HG03097 (cell line): ENCODE measurements at regions not wholly inside any gene's neighbourhood (a gene's known extent, or its start where the extent isn't known, plus 50 kb on each side); places are given as distances from the start of the nearest gene placed in this dataset.
"Not testable (repeated sequence)": the region's sequence is repeated elsewhere in the genome, so short reads cannot be mapped to it uniquely, and the experiment has no call there.

Source experiments
- ATAC-seq: cut with Tn5 transposase; IDR thresholded peaks from one replicate; pipeline ENCODE4 v1.9.1; 2021; ENCODE audit not compliant: unreplicated experiment, low FRiP score

DNA sequence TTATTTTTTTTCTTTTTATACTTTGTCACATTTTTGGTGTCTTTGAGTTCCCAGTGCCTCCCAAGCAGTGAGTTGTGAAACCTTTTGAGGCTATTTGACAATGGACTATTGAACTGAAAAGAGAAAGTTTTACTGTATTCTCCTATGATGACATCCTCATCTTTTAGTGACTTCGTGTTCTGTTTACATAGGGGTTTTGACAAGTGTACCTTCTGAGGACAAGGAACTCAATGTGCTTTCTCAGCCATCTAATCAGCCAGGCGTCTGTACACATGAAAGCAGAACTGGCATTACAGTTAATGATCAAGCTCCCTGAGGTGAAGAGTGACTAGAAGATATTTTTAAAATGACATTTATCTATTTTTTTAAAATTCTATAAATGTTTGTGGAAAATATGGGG lies 175.5 kb downstream of the ANXA1 start:
- no peak for ATAC-seq

DNA sequence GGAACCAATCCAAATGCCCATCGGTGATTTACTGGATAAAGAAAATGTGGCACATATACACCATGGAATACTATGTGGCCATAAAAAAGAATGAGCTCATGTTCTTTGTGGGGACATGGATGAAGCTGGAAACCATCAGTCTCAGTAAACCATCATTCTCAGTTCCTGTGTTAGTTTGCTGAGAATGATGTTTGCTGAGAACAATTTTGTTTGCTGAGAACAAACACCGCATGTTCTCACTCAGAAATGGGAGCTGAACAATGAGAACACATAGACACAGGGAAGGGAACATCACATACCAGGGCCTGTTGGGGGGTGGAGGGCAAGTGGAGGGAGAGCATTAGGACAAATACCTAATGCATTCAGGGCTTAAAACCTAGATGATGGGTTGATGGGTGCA lies 185.5 kb downstream of the ANXA1 start:
- not testable (repeated sequence) for ATAC-seq

GRCh38 chr9:73344060-73344459 lies 192.4 kb downstream of the ANXA1 start:
- no peak for ATAC-seq

DNA sequence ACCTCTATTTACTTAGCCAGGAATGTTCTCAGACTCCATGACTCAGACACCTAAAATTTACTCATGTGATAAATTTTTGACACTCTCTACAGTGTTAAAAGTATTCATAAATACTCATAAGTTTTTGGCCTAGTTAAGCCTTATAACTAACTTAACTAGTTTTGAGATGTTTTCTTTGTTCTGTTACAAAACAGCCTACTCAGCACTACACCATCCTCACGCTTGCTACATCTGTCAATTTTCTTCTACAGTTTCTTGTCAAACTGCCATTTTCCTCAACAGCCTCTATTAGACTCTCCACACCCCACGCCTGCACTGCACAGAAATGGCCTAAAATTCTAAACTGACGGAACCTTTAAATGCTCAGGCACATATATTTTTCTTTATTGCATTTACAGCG lies 195.5 kb downstream of the ANXA1 start:
- ATAC-seq: no peak

DNA sequence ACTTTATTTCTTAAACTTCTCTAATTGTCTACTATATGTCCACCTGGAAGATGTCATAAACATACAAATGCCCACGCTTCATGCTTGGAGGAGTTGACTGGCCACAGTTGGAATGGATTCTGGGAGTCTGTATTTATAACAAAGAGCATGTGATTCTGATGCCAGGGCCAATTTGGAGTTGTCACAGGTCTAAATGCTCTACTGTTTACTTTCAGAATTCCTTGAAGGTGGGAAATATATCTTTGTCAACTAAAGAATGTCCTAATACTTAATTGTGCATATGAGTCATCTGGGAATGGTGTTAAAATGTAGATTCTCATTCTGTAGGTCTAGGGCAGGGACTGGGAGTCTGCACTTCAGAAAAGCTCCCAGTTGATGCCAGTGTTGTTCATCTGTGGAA lies 196.1 kb downstream of the ANXA1 start:
- ATAC-seq: no peak

DNA sequence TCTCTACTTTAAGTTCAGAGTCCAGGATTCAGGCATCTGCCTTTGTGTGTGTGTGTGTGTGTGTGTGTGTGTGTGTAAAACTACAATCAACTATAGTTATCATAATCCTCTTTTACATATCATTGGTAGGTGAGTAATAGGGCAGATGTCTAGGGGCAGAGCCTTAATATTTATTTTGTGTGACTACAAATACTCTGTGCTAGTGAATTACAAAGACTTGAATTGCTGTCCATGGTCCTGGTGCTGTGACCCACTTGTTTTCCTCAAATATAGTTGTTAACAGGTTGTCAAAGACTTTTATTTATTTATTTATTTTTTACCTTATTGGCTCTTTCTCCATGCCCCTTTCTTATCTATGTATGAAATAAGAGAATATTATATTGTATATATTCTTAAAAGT lies 196.8 kb downstream of the ANXA1 start:
- ATAC-seq: no peak

DNA sequence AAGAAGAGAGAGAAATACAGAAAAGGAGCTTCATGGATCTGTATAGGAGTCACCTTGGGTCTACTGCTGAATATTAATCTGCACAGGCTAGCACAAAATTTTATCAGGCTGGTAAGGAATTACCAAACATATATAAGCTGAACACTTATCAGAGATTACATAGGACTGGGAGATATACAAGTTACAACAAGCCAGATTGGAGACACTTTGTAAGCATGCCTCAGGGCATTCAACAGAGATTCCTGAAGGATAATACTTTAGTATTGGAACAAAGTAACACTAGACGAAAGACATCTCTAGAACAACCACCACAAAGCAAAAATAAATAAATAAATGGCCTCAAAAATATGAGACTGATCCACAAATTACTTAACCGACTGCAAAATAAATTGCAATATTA lies 197.8 kb downstream of the ANXA1 start:
- no peak for ATAC-seq

GRCh38 chr9:73357607-73358006 lies 205.9 kb downstream of the ANXA1 start:
- ATAC-seq: no peak

DNA sequence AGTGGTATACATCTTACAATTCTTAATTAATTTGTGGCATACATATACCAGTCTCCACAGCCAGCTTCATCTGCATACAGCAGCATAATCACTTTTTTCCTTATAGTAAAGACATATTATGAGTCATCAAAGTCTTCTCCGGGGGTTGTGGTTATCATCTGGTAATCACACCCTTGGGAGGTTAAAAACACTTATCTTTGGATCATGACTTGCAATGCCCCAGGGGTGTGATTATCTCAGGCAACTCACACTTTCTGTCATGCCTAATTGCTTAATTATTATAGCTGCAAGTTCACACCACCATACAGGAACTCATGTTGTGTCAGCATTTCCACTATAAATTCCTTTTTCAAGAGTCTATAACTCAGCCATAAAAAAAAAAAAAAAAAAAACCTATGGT lies 218.4 kb downstream of the ANXA1 start:
- ATAC-seq: no peak

GRCh38 chr9:73371801-73372200 lies 220.1 kb downstream of the ANXA1 start:
- ATAC-seq: no peak

- ATAC-seq: no peak
Observed at GRCh38 chr9:73380411-73380810, 228.7 kb downstream of the ANXA1 start.

- no peak for ATAC-seq
Observed at GRCh38 chr9:73402081-73403028, 250.7 kb downstream of the ANXA1 start.

DNA sequence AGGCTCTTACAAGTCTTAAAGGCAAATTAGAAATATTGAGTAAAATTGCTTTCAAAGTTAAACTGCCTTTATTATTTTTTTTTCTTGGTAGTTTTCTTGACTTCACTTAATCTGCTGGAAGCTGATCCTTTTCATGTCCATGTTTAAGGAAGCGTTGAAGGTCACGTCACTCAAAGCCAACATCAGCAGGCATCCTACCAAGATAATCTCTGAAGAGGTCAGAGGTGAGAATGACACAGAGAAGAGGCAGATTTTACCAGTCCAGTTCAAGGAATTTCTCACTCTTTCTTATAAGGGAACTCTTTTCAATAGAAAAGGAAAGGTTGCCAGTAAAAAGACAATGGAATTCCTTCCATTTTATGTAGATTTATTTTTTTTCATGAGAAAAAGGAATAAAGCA lies 259.8 kb downstream of the ANXA1 start:
- ATAC-seq: no peak

DNA sequence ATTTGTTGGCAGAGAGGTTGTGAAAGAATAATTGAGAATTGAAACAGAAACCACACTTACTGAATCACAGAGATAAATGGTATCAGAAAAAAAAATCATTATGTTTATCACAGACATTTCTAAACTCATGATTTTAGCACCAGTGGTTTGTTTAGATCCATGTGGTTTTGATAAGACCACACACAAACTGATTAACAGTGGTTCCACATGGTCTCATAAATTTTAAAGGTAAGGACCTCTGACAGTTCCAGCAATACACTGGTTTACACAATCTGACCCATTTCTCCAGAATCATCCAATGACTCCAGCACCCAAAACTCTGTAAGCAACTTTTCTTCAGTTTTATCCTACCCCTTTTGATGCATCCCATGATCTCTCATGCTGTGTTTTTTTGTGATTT lies 261.2 kb downstream of the ANXA1 start:
- ATAC-seq: no peak

DNA sequence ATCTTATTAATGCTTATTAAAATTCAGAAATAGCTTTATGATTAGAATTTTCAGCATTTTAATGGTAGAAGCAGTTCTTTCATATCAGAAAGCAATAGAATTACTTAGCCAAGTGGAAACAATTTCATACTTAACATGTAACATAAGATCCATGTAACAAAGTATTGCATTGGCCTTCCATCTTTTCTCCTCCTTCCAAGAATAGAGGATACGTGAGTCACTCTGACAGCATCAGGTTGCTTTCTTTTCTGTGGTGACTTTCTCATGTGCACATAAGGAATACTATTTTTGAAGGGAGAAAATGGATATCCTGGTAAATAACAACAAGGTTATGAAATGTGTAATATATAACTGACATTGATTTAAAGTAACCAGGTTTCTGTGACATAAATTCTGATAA lies 272.2 kb downstream of the ANXA1 start:
- no peak for ATAC-seq

DNA sequence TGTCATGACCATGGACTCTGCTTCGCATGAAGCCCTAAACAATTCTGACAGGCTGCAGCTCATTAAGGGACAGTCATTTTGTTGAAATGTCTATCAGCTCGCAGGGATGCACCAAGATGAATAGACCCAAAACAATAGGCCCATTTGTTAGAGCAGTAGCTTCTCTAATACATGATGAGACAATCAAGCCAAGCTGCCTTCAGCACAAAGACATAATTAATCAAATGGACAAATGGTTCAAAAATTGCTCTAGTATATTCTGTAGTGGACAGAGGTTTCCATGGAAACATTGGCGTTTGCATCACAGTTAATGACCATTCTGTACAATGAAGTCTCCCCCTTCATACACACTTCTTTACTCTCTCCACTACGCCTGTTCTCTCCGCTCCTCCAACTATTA lies 274.6 kb downstream of the ANXA1 start:
- ATAC-seq: no peak

DNA sequence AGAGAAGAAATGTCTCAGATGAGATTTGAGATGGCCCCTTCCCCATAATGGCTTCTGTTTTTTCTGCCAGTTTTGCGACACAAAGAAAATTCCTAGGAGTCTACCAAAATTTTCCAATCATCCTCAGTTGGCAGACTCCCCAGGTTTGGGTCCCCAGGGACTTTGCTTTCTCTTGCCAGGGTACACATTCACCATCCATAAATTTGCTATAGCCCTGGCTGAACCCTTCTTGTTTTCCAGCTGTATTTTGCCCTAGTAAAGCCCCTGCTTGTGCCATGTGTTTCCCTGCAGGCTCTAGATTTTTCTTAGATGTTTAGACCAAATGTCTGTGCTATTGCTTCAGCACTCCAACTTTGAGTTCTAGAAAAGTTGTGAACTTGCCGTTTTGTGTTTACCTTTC lies 283.2 kb downstream of the ANXA1 start:
- ATAC-seq: no peak

DNA sequence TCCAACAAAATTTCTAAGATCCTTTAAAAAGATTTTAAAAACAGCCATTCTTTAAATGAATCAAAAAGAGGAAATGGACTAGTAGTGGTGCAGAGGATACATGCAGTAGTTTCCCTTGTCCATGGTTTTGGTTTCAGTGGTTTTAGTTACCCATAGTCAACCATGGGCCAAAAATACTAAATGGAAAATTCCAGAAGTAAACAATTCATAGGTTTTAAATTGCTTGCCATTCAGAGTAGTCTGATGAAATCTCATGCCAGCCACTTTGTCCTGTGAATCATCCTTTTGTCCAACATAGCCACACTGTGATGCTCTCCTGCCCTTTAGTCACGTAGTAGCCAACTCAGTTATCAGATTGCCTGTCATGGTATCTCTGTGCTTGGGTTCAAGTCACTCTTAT lies 286.1 kb downstream of the ANXA1 start:
- ATAC-seq: peak; percentile 74

- ATAC-seq: not testable (repeated sequence)
Observed at GRCh38 chr9:73439839-73440238, 288.2 kb downstream of the ANXA1 start.

DNA sequence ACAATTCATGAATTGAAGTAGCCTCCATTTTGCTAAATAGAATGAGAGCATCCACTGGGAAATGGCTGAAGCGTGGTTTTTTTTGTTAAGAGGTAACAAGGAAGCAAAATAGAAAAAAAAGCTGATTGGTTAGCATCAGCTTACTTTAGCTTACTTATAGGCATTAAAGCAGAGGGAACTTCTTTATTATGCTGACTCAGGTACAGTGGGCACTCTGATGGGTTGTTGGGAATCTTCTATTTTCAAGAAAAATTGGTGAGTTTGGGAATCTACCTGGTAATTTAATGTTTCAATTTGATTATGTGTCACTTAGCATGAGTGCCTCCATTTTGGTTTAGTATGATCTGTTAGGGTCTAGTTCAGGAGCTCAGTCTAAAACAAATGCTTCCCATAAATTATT lies 289.6 kb downstream of the ANXA1 start:
- ATAC-seq: no peak

DNA sequence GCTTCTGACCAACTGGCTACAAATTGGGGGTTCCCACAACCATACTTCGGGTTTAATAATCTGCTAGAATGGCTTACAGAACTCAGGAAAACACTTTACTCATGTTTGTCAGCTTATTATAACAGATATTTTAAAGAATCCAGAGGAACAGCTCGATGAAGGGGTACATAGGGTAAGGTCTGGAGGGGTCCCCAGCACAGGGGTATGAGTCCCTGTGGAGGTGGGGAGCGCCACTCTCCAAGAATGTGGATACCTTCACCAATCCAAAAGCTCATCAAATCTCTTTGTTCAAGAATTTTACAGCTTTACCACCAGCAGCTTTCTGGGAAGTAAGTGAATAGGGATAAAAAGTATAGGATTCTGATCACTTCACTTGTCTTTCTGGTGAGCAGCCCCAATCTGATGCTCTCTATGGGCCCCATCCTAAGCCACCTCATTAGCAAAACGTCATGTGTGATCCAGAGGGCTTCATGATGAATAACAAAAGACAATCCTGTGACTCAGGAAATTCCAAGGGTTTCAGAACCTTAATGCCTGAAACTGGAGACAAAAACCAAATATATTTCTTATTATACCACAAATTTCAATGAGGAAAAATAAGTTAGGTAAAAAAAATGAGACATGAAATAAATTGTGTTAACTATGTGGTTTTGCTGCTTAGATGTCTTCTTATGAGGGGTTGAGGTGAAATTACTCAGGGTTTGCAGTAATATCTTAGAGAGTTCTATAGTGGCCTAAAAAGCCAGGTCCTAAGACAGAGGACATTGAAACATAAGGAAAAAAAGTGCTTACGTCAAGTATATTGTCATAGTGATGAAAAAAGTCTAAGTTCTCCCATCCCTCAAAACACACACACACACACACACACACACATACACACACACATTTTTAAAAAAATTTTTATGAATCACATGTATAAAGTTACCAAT lies 290.5 kb downstream of the ANXA1 start:
- no peak for ATAC-seq
